AG04450 (cell line): ENCODE measurements at regions not wholly inside any gene's neighbourhood (a gene's known extent, or its start where the extent isn't known, plus 50 kb on each side); places are given as distances from the start of the nearest gene placed in this dataset.

Source experiments
- CTCF ChIA-PET: fragments of 300-600, 350-600 bp; formaldehyde crosslinking; extraction: SDS; loops from one replicate; lab custom pipeline; 2022; ENCODE audit warnings: antibody characterized with exemption, inconsistent platforms; lab: Charles Lee
- POLR2A ChIA-PET: fragments of 350-600 bp; formaldehyde crosslinking; extraction: SDS; loops from one replicate; lab custom pipeline; 2021; ENCODE audit warnings: antibody characterized with exemption, inconsistent platforms; lab: Yijun Ruan, JAX
- DNase-seq: peaks from one replicate; pipeline ENCODE4 v3.0.0-alpha.2; 2011; ENCODE audit warnings: low read depth, low spot score
- H3K27ac ChIP-seq: one replicate; pipeline ENCODE4 v1.5.1; 2012; ENCODE audit warnings: low read depth, low read length, control low read depth
- H3K27me3 ChIP-seq: one replicate; pipeline ENCODE4 v1.6.0; 2012; ENCODE audit warnings: low read length; ENCODE audit not compliant: control insufficient read depth, insufficient read depth
- H3K4me3 ChIP-seq: 2 replicates; pipeline ENCODE4 v1.5.1; 2011; ENCODE audit warnings: mild to moderate bottlenecking, low read depth, low read length, control low read depth
- H3K9me3 ChIP-seq: 2 replicates; pipeline ENCODE4 v1.5.1; 2012; ENCODE audit warnings: low read length; ENCODE audit not compliant: control insufficient read depth, insufficient read depth
- TF ChIP-seq, protein P1 (sequence below): IDR thresholded peaks from 2 replicates; pipeline ENCODE4 v1.5.1; 2011; ENCODE audit warnings: low read depth, low read length, control low read depth, inconsistent platforms

DNA sequence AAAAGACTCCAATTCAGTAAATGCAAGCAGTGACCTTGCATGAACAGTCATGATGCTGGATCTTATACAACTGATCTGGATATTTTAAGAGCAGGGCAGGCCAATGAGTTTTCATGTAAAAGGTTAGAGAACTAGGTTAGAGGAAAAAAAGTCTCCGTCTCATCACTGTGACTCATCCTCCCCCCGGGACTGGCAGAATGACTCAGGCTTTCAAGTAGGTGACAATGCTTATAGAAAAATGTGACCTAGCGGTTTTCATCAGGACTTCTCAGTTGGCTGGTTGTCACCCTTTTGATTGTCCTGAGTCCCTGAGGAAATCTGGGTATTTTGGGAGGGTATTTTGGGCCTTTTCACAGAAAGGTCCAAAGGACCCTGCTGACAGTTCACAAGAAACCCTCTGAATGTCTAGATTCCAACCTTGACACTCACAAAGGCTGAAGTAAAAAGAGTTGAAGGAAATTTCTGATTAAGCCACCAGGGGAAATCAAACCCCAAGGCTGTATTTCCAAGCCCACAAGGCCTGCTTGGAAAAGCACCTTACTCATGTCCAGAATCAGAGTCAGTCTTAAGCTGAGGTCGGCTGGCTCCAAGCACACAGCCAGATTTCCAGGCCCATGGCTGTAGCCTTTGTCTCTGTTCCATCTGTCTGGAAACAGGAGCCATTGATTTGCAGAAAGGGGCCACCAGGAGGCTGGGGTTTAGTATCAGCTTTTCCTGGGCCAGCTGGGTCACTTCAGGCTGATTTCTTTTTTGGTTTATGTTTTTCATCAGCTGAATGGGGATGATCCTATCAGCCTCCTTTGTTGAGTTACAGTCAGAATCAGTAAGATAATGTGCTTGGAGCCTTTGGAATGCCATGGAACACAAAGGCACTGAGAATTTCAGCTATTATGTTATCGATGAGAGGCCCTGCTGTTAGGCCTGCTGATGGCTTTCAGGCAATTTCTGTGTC lies 226.4 kb upstream of the HABP2 start:
- H3K9me3 ChIP-seq = no peaks in the 10 kb centered on the region
- no peak overlapping the region for H3K27ac ChIP-seq
- H3K4me3 ChIP-seq = no peak overlapping the region
- POLR2A ChIA-PET = no interaction called here
- peaks cover 14% of the 10 kb centered on the region for H3K27me3 ChIP-seq
- DNase-seq = no peak
- TF ChIP-seq, protein P1, sequence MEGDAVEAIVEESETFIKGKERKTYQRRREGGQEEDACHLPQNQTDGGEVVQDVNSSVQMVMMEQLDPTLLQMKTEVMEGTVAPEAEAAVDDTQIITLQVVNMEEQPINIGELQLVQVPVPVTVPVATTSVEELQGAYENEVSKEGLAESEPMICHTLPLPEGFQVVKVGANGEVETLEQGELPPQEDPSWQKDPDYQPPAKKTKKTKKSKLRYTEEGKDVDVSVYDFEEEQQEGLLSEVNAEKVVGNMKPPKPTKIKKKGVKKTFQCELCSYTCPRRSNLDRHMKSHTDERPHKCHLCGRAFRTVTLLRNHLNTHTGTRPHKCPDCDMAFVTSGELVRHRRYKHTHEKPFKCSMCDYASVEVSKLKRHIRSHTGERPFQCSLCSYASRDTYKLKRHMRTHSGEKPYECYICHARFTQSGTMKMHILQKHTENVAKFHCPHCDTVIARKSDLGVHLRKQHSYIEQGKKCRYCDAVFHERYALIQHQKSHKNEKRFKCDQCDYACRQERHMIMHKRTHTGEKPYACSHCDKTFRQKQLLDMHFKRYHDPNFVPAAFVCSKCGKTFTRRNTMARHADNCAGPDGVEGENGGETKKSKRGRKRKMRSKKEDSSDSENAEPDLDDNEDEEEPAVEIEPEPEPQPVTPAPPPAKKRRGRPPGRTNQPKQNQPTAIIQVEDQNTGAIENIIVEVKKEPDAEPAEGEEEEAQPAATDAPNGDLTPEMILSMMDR = peak; percentile 23
- CTCF ChIA-PET = no interaction called here

DNA sequence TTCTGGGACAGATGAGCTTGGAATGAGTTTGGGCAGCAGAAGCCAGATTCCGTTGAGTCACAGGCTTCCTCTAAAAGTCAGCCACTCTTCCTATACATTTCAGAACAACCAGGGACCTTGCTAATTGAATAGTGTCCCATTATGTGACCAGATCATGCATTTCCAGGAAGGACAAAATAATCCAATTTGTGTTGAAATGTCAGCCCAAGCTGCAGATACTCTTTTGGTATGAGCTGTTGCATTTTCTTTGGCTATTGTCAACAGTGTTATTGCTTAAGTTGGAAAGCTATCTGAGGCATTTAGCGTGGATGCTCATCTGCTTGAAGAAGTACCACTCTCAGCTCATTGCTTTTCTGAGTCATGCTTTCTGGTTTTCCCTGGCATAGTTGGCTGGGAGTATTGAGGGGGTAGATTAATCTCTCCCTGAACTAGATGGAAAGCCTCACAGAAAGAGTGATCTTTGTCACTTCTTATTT lies 223.7 kb upstream of the HABP2 start:
- POLR2A ChIA-PET = no interaction called here

DNA sequence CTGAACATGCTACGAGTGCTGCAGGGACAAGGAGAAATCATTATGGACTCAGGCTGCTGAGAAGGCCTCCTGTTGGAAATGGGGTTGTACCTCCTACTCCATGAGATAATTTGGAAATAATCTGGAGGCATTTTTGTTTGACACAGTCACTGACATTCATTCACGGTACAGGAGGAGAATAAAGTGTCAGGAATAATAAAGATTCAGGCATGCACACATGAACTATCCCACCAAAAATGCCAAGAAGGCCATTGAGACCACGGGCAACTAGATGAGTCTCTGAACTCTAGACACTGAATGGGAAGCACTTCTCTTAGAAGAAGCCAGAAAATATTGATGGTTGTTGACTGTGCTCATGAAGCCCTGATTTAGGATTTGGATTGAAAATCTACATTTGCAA lies 220.9 kb upstream of the HABP2 start:
- Histone ChIP-seq H3K27ac (no peak overlapping the region), H3K9me3 (no peaks in the 10 kb centered on the region), H3K27me3 (peaks cover 13% of the 10 kb centered on the region), H3K4me3 (no peak overlapping the region)
- TF ChIP-seq, protein P1 = no peak
- DNase-seq = no peak
- ChIA-PET CTCF (no interaction called here), POLR2A (no interaction called here)

More for the DNA sequence above, 223.7 kb upstream of the HABP2 start:
- peak; percentile 20 for DNase-seq
- TF ChIP-seq, protein P1 = no peak
- Histone ChIP-seq H3K9me3 (no peaks in the 10 kb centered on the region), H3K27me3 (peaks cover 13% of the 10 kb centered on the region), H3K27ac (no peak overlapping the region), H3K4me3 (no peak overlapping the region)
- CTCF ChIA-PET = interaction anchor here (1.3 kb wide), 1 partner anchor 56 kb away, joined by 5 read pairs; no protein-coding TSS in a partner anchor

DNA sequence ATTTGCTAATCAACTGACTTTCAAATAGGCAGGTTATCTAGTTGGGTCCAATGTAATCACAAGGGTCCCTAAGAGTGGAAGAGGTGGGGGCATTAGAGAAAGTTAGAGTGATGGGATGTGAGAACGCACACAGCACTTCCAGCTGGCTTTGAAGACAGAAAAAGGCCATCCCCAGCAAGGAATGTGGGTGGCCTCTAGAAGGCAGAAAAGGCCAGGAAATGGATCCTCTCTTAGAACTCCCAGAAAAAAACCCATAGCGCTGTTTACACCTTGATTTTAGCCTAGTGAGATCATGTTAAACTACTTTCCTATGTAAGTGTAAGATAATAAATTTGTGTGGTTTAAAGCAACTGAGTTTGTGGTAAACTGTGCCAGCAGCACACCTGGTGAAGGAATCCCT lies 219.5 kb upstream of the HABP2 start:
- H3K9me3 ChIP-seq = no peaks in the 10 kb centered on the region
- DNase-seq = no peak
- ChIA-PET CTCF (no interaction called here), POLR2A (no interaction called here)
- H3K27ac ChIP-seq = no peak overlapping the region
- H3K27me3 ChIP-seq = peaks cover 10% of the 10 kb centered on the region
- no peak overlapping the region for H3K4me3 ChIP-seq
- TF ChIP-seq, protein P1 = no peak

DNA sequence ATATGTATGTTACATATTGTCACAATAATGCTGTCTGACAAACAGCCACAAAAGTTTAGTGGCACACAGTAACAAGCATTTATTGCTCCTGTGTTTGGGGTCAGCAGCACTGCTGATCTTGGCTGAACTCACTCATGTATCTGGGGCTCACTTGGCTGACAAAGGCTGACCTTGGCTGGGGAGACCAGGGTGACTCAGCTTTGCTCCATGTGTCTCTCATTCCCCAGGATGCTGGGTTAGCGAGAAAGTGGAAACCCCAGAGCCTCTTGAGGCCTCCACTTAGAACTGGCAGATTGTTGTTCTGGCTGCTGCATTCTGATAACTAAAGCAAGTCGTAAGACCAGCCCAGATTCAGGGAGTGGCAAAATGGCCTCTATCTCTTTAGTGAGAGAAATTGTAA lies 217.3 kb upstream of the HABP2 start:
- ChIA-PET CTCF (no interaction called here), POLR2A (no interaction called here)
- no peak for DNase-seq
- Histone ChIP-seq H3K9me3 (no peaks in the 10 kb centered on the region), H3K27me3 (peaks cover 5% of the 10 kb centered on the region), H3K4me3 (no peak overlapping the region), H3K27ac (no peak overlapping the region)
- TF ChIP-seq, protein P1 = no peak
